LNCAP (cell line): ENCODE measurements at regions not wholly inside any gene's neighbourhood (a gene's known extent, or its start where the extent isn't known, plus 50 kb on each side); places are given as distances from the start of the nearest gene placed in this dataset.

Experiments
- TF ChIP-seq, protein P1 (sequence below): fragments of 450-650 bp; IDR thresholded peaks from 2 replicates; pipeline ENCODE4 v1.5.1; 2017; ENCODE audit warnings: mild to moderate bottlenecking

DNA sequence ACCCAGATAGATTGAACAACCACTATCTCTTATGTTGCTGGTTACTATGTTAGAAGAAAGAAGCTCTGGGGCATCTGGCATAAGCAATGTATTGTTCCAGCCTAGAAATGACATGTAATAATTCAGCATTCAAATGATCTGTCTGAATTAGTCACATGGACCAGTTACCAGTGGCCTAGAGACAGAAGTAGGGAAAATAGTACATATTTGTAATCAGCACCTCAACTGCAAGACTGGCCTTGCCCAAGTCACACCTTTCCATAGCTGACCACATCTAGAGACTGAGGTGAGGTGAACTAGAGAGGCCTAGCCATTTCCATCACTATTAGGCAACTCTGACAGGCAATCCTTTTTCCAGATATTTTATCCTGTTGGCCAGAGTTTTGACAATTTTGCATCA lies 315.6 kb upstream of the KCND2 start:
- TF ChIP-seq, protein P1, sequence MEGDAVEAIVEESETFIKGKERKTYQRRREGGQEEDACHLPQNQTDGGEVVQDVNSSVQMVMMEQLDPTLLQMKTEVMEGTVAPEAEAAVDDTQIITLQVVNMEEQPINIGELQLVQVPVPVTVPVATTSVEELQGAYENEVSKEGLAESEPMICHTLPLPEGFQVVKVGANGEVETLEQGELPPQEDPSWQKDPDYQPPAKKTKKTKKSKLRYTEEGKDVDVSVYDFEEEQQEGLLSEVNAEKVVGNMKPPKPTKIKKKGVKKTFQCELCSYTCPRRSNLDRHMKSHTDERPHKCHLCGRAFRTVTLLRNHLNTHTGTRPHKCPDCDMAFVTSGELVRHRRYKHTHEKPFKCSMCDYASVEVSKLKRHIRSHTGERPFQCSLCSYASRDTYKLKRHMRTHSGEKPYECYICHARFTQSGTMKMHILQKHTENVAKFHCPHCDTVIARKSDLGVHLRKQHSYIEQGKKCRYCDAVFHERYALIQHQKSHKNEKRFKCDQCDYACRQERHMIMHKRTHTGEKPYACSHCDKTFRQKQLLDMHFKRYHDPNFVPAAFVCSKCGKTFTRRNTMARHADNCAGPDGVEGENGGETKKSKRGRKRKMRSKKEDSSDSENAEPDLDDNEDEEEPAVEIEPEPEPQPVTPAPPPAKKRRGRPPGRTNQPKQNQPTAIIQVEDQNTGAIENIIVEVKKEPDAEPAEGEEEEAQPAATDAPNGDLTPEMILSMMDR = no peak

DNA sequence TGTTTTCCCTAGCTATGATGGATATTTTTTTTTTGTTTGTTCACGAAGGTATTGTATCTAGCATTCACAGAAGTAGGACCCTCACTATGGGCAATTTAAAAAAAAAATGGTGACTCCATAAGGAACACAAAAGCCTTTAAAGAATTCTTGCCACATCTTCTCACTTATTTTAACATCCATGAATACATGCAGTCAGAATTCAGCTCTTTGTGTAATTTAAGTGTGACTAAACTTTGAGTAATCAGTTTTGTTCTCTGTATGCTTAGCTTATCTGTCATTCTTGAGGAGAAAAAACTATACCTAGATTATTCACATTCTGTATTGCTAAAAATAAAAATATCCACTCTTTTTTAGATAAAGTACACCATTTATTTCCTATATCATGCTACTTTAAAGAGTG lies 313.2 kb upstream of the KCND2 start:
- TF ChIP-seq, protein P1 = no peak

DNA sequence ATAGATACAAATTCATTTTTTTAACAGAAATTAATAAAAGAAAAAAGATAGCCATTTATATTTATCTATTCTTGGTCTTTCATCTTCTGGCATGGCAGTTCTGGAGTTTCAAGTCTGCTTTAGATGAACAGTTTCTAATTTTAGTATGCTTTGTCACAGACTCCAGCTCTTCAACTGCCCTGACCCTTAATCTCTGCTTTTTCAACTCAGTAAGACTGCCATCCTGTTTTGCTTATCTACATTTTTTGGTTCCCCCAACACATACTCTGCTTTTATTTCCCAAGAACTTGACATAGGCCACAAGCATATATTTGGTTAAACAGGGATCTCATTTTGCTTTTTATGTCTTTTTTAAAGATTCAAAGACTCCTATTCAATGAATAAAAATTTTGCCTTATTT lies 309.3 kb upstream of the KCND2 start:
- TF ChIP-seq, protein P1 = no peak

DNA sequence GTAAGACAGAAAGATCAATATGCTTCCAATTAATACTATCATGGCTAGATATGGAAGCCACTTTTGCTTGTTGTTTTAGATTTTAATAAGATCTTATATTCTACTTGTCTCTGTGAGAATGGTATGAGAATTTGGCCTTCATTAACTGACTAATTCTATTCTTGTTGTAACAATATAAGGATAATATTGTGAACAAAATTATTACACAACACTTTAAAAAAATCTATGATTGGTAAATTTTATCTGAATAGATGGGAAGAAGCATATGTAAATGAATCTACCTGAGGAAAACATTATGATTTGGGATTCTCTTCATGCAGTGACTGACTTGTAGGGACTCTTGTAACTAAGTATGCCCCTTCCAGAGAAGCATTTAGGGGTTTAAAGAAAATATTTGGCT lies 308.9 kb upstream of the KCND2 start:
- TF ChIP-seq, protein P1 = no peak

DNA sequence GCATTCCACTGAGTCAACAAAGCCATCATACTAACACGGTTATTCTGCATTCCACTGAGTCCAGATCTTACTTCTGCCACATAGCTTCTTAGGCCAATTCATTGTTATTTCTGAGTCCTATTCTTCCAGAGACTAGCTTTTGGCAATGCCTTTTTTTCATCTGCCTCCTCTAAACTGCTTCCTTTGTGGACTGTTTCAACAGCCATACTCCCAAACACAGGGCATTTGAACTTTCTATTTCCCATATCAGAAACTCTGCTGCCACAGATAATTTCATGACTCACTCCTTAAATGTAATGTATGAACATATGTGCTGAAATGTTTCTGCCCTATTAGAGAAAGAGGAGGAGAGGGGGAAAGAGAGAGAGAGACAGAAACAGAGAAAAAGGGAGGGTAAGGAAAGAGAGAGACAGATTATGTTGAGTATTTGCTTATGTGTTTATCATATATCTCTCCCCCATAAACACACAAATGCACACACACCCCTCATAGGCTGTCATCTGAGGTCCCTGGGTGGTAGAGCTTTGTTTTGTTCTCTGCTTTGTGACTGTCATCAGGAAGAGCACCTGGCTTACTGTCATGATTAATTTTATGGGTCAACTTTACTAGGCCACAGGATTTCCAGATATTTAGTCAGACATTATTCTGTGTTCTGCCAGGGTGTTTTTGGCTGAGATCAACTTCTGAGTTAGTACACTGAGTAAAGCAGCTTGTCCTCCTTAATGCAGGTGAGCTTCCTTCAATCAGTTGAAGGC lies 308.0 kb upstream of the KCND2 start:
- TF ChIP-seq, protein P1 = no peak

DNA sequence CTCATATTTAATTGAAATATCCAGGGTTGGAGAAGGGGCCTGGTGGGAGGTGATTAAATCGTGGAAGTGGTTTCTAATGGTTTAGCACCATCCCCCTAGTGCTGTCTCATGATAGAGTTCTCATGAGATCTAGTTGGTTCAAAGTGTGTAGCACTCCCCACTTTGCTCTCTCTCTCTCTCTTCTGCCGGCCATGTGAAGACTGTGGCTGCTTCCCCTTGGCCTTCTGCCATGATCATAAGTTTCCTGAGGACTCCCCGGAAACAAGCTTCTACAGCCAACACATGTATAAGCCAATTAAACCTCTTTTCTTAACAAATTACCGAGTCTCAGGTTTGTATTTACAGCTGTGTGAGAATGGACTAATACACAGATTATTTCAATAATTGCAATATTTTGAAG lies 305.8 kb upstream of the KCND2 start:
- TF ChIP-seq, protein P1 = no peak

DNA sequence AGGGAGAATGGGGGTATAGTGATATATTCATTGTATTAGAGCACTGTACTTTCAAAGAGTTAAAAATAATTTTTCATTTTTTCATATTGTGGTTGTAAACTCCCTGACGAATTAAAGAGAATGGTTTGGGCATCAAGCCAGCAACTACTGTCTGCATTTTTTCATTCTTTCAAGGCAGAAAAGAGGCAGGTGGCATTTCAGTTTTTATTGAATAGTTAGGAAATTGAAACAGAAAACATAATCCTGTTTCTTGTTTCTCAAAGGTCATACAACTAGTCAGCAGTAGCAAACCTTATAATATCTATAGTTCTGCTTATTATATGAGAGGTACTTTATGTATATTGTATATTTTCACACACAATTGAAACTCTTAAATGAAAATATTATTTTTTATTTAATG lies 303.9 kb upstream of the KCND2 start:
- TF ChIP-seq, protein P1 = no peak

DNA sequence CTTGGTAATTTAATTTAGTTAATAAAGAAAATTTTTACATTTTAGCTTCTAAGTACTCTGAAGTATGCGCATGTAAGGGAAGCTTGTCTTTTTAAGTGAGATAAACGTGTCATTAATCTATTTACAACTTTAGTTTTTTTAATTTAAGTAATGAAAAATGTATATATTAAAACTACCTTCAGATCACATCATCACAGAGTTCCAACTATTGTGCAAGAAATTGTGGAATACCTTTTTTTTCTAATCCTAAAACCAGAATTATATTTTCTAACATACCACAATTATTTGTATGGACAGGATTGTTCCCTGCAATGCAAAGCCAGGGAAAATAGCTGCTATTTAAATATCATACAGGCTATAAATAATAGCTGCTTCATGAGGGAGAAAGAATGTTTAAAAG lies 303.2 kb upstream of the KCND2 start:
- TF ChIP-seq, protein P1 = no peak
